Gastrocnemius medialis (tissue), 4 donors: ENCODE measurements at regions not wholly inside any gene's neighbourhood (a gene's known extent, or its start where the extent isn't known, plus 50 kb on each side); places are given as distances from the start of the nearest gene placed in this dataset.

Source experiments
- ATAC-seq, 2 donors: fragments of 150-250 bp; one replicate each; pipeline ENCODE4 v1.9.1; 2016
- DNase-seq, 2 donors: peaks; one replicate each; pipeline ENCODE4 v3.0.0-alpha.2; 2019
- H3K27ac ChIP-seq, 4 donors: fragments of 200-600 bp; sonication (generic); 1 replicate in 1 of 4; 2 replicates in 3 of 4; pipeline ENCODE4 v1.5.1; 2016 to 2018; ENCODE audit warnings: mild to moderate bottlenecking in 2 of 4, moderate library complexity in 1 of 4
- H3K27me3 ChIP-seq, 3 donors: fragments of 200-600 bp; sonication (generic) in 2 of 3; 1 replicate in 1 of 3; 2 replicates in 2 of 3; pipeline versions ENCODE4 v1.5.1 to v1.6.0; 2016 to 2019; ENCODE audit warnings: mild to moderate bottlenecking in 1 of 3, moderate library complexity in 1 of 3
- H3K36me3 ChIP-seq, 2 donors: fragments of 200-600 bp; sonication (generic) in 1 of 2; one replicate each; pipeline ENCODE4 v1.5.1; 2017 to 2018
- H3K4me1 ChIP-seq, 2 donors: fragments of 200-600 bp; sonication (generic) in 1 of 2; one replicate each; pipeline ENCODE4 v1.5.1; 2016 to 2017; ENCODE audit warnings: mild to moderate bottlenecking in 2 of 2
- H3K4me3 ChIP-seq, 4 donors: fragments of 200-600 bp; sonication (generic) in 3 of 4; 1 replicate in 1 of 4; 2 replicates in 3 of 4; pipeline ENCODE4 v1.5.1; 2016 to 2019; ENCODE audit warnings: mild to moderate bottlenecking in 2 of 4
- H3K9me3 ChIP-seq, 3 donors: fragments of 200-600 bp; sonication (generic) in 2 of 3; 1 replicate in 1 of 3; 2 replicates in 2 of 3; pipeline ENCODE4 v1.5.1; 2016 to 2019
- CTCF ChIP-seq, 5 experiments: fragments of 450-650 bp in 3 of 5; fragments of 200-600 bp in 2 of 5; sonication (generic) in 2 of 5; IDR thresholded peaks in 4 of 5; conservative IDR thresholded peaks in 1 of 5; 1 replicate in 4 of 5; 2 replicates in 1 of 5; pipeline ENCODE4 v1.5.1; 2016 to 2019; ENCODE audit warnings: antibody characterized with exemption in 5 of 5, mild to moderate bottlenecking in 3 of 5, moderate library complexity in 3 of 5
- POLR2A ChIP-seq, 2 donors: fragments of 450-650 bp; IDR thresholded peaks; one replicate each; pipeline ENCODE4 v1.6.1; 2017; ENCODE audit warnings: antibody characterized with exemption in 2 of 2, mild to moderate bottlenecking in 2 of 2, moderate library complexity in 2 of 2
- in situ Hi-C, 4 donors: fragments of 200-750 bp; cut with MboI; loops; one replicate each; pipeline versions ENCODE4 v1.15.0 to v1.8.0; 2017; ENCODE audit warnings: low sequenced_read_pairs in 4 of 4
- intact Hi-C: fragments of 100-400 bp; cut with DNase I; formaldehyde crosslinking; loops from one replicate; pipeline ENCODE4 v1.15.1; 2023; ENCODE audit warnings: low total_unique reads

- Histone ChIP-seq H3K4me3 (no peak overlapping the region), H3K27me3 (no peaks in the 10 kb centered on the region), H3K36me3 (no peaks in the 10 kb centered on the region), H3K9me3 (no peaks in the 10 kb centered on the region), H3K27ac (no peak overlapping the region), H3K4me1 (no peaks in the 10 kb centered on the region)
- ATAC-seq (no peak), DNase-seq (no peak)
- intact Hi-C loops (no loop called here), in situ Hi-C loops (no loop called here)
- no peak for TF ChIP-seq POLR2A (IDR thresholded peaks at IDR 0.05)
- TF ChIP-seq CTCF (IDR thresholded peaks at IDR 0.05 in 4 of 5, conservative IDR thresholded peaks at IDR 0.05 in 1 of 5) = no peak
These were observed 120.8 kb downstream of the GLI2 start for GRCh38 chr2:120856421-120856862.

- H3K4me1 ChIP-seq = no peaks in the 10 kb centered on the region
- H3K27ac ChIP-seq = no peak overlapping the region
- TF ChIP-seq CTCF (IDR thresholded peaks at IDR 0.05 in 4 of 5, conservative IDR thresholded peaks at IDR 0.05 in 1 of 5) (no peak), POLR2A (IDR thresholded peaks at IDR 0.05) (no peak)
- H3K9me3 ChIP-seq = no peaks in the 10 kb centered on the region
- DNase-seq (no peak), ATAC-seq (no peak)
- H3K27me3 ChIP-seq = no peaks in the 10 kb centered on the region
- H3K36me3 ChIP-seq = no peaks in the 10 kb centered on the region
- intact Hi-C loops (no loop called here), in situ Hi-C loops (no loop called here)
- H3K4me3 ChIP-seq = no peak overlapping the region
These were observed 121.8 kb downstream of the GLI2 start for GRCh38 chr2:120857422-120857821.

GRCh38 chr2:120857931-120858330, 122.3 kb downstream of the GLI2 start:
- Histone ChIP-seq H3K27ac (no peak overlapping the region), H3K4me3 (no peak overlapping the region), H3K27me3 (no peaks in the 10 kb centered on the region), H3K9me3 (no peaks in the 10 kb centered on the region), H3K36me3 (no peaks in the 10 kb centered on the region), H3K4me1 (no peaks in the 10 kb centered on the region)
- no peak for DNase-seq
- no peak for ATAC-seq
- TF ChIP-seq CTCF (IDR thresholded peaks at IDR 0.05 in 4 of 5, conservative IDR thresholded peaks at IDR 0.05 in 1 of 5) (no peak), POLR2A (IDR thresholded peaks at IDR 0.05) (no peak)
- intact Hi-C loops (no loop called here), in situ Hi-C loops (no loop called here)

GRCh38 chr2:120858361-120859106, 122.9 kb downstream of the GLI2 start:
- no peak overlapping the region for H3K27ac ChIP-seq
- no peaks in the 10 kb centered on the region for H3K9me3 ChIP-seq
- no peak overlapping the region for H3K4me3 ChIP-seq
- no peak for DNase-seq
- TF ChIP-seq POLR2A (IDR thresholded peaks at IDR 0.05) (no peak), CTCF (IDR thresholded peaks at IDR 0.05 in 4 of 5, conservative IDR thresholded peaks at IDR 0.05 in 1 of 5) (no peak)
- no peaks in the 10 kb centered on the region for H3K36me3 ChIP-seq
- in situ Hi-C loops (no loop called here), intact Hi-C loops (no loop called here)
- ATAC-seq = no peak
- H3K4me1 ChIP-seq = no peaks in the 10 kb centered on the region
- no peaks in the 10 kb centered on the region for H3K27me3 ChIP-seq

GRCh38 chr2:120859128-120859527, 123.5 kb downstream of the GLI2 start:
- Histone ChIP-seq H3K27me3 (no peaks in the 10 kb centered on the region), H3K4me1 (no peaks in the 10 kb centered on the region), H3K4me3 (no peak overlapping the region), H3K27ac (no peak overlapping the region), H3K36me3 (no peaks in the 10 kb centered on the region), H3K9me3 (no peaks in the 10 kb centered on the region)
- TF ChIP-seq CTCF (IDR thresholded peaks at IDR 0.05 in 4 of 5, conservative IDR thresholded peaks at IDR 0.05 in 1 of 5) = no peak
- no peak for TF ChIP-seq POLR2A (IDR thresholded peaks at IDR 0.05)
- in situ Hi-C loops (no loop called here), intact Hi-C loops (no loop called here)
- no peak for ATAC-seq
- no peak for DNase-seq
